A673 (cell line): ENCODE measurements at regions not wholly inside any gene's neighbourhood (a gene's known extent, or its start where the extent isn't known, plus 50 kb on each side); places are given as distances from the start of the nearest gene placed in this dataset.
A peak's percentile ranks its signal among the peaks of the same experiment; 100 is the strongest.

ENCODE experiments used
- BruUV-seq: library from RNA; stranded (reverse); fragments of 400-500 nt; replicated peaks from 2 replicates; lab custom pipeline; 2021; lab: Mats Ljungman, UMichigan
- CTCF ChIA-PET: fragments of 300-600 bp; sonication (Branson Sonifier 250); formaldehyde crosslinking; loops from one replicate; lab custom pipeline; 2022; ENCODE audit warnings: antibody characterized with exemption; lab: Charles Lee
- POLR2A ChIA-PET: fragments of 300-600 bp; sonication (Branson Sonifier 250); formaldehyde crosslinking; loops from one replicate; lab custom pipeline; 2022; ENCODE audit warnings: antibody characterized with exemption; ENCODE audit not compliant: low non-redundant PET; lab: Charles Lee
- DNase-seq: peaks from one replicate; pipeline ENCODE4 v3.0.0-alpha.2; 2015; ENCODE audit warnings: low spot score
- H3K27ac ChIP-seq: fragments of 200-600 bp; sonication (generic); 2 replicates; pipeline ENCODE4 v1.5.1; 2016; ENCODE audit warnings: mixed run types, low read depth, mild to moderate bottlenecking, mixed read lengths, antibody characterized with exemption, low read length; ENCODE audit not compliant: poor library complexity, severe bottlenecking
- H3K27me3 ChIP-seq: fragments of 200-600 bp; sonication (generic); replicated peaks from 2 replicates; pipeline ENCODE4 v1.6.1; 2017; ENCODE audit warnings: mixed run types, low read depth, mild to moderate bottlenecking, mixed read lengths, antibody characterized with exemption, low read length; ENCODE audit not compliant: insufficient read depth, poor library complexity
- H3K36me3 ChIP-seq: fragments of 200-600 bp; sonication (generic); 2 replicates; pipeline ENCODE4 v1.6.1; 2016; ENCODE audit warnings: mixed run types, mild to moderate bottlenecking, mixed read lengths, antibody characterized with exemption, low read length; ENCODE audit not compliant: insufficient read depth, poor library complexity, severe bottlenecking
- H3K4me1 ChIP-seq: fragments of 200-600 bp; sonication (generic); 2 replicates; pipeline ENCODE4 v1.6.1; 2017; ENCODE audit warnings: mixed run types, mild to moderate bottlenecking, mixed read lengths, antibody characterized with exemption, low read length; ENCODE audit not compliant: insufficient read depth, poor library complexity, severe bottlenecking
- H3K4me3 ChIP-seq: fragments of 200-600 bp; sonication (generic); 2 replicates; pipeline ENCODE4 v1.5.1; 2016; ENCODE audit warnings: low read depth, mixed run types, mild to moderate bottlenecking, mixed read lengths, low read length; ENCODE audit not compliant: poor library complexity, severe bottlenecking
- H3K9me3 ChIP-seq: fragments of 200-600 bp; sonication (generic); 2 replicates; pipeline ENCODE4 v1.6.1; 2016; ENCODE audit warnings: mixed run types, low read depth, mild to moderate bottlenecking, mixed read lengths, antibody characterized with exemption, low read length; ENCODE audit not compliant: poor library complexity, severe bottlenecking
- EZH2 ChIP-seq: fragments of 200-600 bp; sonication (generic); IDR thresholded peaks from 2 replicates; pipeline ENCODE4 v1.6.1; 2017; ENCODE audit warnings: borderline replicate concordance, low read depth, mild to moderate bottlenecking, mixed read lengths, antibody characterized with exemption, low read length; ENCODE audit not compliant: poor library complexity, severe bottlenecking
- intact Hi-C: fragments of 100-400 bp; cut with micrococcal nuclease; formaldehyde crosslinking; loops from one replicate; pipeline ENCODE4 v1.10.0; 2022; ENCODE audit not compliant: unreplicated experiment
- TF ChIP-seq, protein P1 (sequence below): fragments of 300-800, 200-600 bp; sonication (generic); conservative IDR thresholded peaks from 2 replicates; pipeline ENCODE4 v1.5.1; 2017; ENCODE audit warnings: low read depth, mild to moderate bottlenecking, antibody characterized with exemption, low read length, moderate library complexity, mixed read lengths

DNA sequence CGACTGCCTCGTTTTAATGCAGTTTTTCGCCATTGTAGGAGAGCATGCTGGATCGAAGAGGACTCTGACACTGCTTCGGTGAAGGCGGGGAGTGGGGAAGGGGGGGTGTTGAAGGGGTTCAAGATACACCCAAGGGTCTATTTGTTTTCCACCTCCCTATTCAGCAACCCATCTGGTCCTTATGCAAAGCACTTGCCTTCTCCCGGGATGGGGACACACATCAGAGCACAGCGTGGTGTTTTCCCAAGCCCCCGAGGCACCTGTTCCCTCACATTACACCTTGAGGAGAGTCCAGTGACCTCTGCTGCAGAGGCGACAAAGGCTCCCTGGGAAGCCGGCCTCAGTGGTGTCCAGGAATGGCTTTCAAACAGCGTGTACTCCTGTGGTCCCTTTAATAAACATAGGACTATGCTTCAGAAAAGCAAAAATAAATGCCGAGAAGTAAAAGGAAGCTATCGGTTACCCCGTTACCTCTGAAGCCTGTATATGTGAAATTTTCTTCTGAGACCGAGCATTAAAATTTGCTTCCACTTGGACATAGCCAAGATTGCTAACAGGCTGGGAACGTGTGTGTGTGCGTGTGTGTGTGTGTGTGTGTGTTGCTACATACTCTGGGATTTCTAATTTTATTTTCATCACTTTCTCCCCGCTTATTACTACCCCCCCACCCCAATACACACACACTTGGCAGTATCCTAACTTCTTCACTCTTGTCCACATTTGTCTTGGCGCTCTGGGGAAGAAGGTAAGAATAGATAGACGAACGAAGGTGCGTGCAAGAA lies 53.2 kb downstream of the CCDC54 start:
- ChIA-PET CTCF (interaction anchor here (1.4 to 1.7 kb wide), 2 partner anchors 9 to 159 kb away, joined by 5 to 12 read pairs; no protein-coding TSS in a partner anchor), POLR2A (no interaction called here)
- no TSS peak for BruUV-seq
- H3K36me3 ChIP-seq, result no peaks in the 10 kb centered on the region
- no peaks in the 10 kb centered on the region for H3K9me3 ChIP-seq
- H3K4me3 ChIP-seq, result peak overlapping the region; percentile 59
- no peaks in the 10 kb centered on the region for H3K27me3 ChIP-seq
- no peak overlapping the region for H3K27ac ChIP-seq
- H3K4me1 ChIP-seq, result peaks cover 17% of the 10 kb centered on the region
- peak; percentile 21 for DNase-seq
- TF ChIP-seq EZH2, result no peak
- TF ChIP-seq, protein P1, sequence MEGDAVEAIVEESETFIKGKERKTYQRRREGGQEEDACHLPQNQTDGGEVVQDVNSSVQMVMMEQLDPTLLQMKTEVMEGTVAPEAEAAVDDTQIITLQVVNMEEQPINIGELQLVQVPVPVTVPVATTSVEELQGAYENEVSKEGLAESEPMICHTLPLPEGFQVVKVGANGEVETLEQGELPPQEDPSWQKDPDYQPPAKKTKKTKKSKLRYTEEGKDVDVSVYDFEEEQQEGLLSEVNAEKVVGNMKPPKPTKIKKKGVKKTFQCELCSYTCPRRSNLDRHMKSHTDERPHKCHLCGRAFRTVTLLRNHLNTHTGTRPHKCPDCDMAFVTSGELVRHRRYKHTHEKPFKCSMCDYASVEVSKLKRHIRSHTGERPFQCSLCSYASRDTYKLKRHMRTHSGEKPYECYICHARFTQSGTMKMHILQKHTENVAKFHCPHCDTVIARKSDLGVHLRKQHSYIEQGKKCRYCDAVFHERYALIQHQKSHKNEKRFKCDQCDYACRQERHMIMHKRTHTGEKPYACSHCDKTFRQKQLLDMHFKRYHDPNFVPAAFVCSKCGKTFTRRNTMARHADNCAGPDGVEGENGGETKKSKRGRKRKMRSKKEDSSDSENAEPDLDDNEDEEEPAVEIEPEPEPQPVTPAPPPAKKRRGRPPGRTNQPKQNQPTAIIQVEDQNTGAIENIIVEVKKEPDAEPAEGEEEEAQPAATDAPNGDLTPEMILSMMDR, result no peak
- intact Hi-C loops, result loop anchor here (5.0 kb wide), 1 partner anchor 92 kb away; the partner anchor contains the start of gene BBX

DNA sequence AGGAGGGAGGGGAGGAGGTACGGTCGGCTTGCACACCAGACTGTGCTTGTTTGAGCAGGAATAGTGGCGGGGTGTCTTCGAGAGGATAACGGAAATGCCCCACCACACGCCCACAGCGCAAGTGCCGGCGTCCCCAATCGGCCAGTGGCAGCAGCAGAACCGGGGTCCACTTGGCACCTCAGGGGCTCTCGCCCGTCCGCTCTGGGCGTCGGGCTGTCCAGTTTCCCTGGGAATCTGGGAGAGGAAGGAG lies 53.7 kb downstream of the CCDC54 start:
- peaks cover 17% of the 10 kb centered on the region for H3K4me1 ChIP-seq
- intact Hi-C loops, result loop anchor here (5.0 kb wide), 1 partner anchor 91 kb away; the partner anchor contains the start of gene BBX
- no peaks in the 10 kb centered on the region for H3K27me3 ChIP-seq
- no peaks in the 10 kb centered on the region for H3K36me3 ChIP-seq
- peak; percentile 25 for DNase-seq
- H3K27ac ChIP-seq, result no peak overlapping the region
- ChIA-PET POLR2A (interaction anchor here (0.6 kb wide), 1 partner anchor 407 kb away, joined by 3 read pairs; no protein-coding TSS in a partner anchor), CTCF (interaction anchor here (0.6 to 1.4 kb wide), 3 partner anchors 36 to 289 kb away, joined by 3 to 5 read pairs (median 4); no protein-coding TSS in a partner anchor)
- H3K4me3 ChIP-seq, result peak overlapping the region; percentile 59
- TF ChIP-seq, protein P1, result no peak
- no peak for TF ChIP-seq EZH2
- no TSS peak for BruUV-seq
- no peaks in the 10 kb centered on the region for H3K9me3 ChIP-seq

DNA sequence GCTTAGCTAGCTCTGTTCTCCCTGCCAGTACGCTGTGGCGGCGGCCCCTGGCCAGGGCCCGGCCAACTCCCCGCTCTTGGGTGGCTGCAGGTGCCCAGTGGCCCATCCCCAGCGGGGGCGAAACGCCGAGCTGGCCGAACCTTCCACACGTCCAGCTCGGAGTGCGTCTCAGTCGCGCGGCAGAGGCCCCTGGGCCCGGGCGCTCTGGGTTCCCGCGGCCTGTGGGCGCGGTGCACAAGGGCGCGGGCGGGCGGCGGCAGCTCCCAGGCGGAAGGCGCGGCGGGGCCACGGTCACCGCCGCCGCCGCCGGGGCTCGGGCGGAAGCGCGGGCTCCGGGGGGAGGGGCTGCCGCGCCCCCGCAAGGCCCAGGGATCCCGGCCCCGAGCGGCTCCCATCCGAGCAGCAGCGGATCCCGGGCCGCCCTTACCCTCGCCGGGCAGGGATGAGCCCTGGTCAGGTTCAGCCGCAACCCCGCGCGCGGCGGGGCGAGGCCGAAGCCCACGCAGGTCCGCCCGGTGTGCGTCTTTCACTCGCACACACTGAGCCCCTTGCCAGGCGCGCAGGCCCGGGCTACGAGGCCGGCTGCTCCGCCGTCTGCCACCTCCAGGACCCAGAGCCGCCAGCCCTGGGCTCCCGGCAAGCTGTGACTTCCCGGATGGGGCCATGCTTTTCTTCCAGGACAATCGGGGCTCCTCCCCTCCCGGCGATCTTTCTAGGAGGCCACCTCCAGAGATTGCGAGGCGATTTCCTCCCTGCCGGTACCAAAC lies 54.2 kb downstream of the CCDC54 start:
- intact Hi-C loops, result loop anchor here (5.0 kb wide), 1 partner anchor 91 kb away; the partner anchor contains the start of gene BBX
- TF ChIP-seq, protein P1, result no peak
- no peak for TF ChIP-seq EZH2
- DNase-seq, result peak; percentile 76
- ChIA-PET POLR2A (interaction anchor here (0.6 kb wide), 1 partner anchor 406 kb away, joined by 3 read pairs; no protein-coding TSS in a partner anchor), CTCF (interaction anchor here (0.6 to 1.4 kb wide), 3 partner anchors 36 to 289 kb away, joined by 3 to 5 read pairs (median 4); no protein-coding TSS in a partner anchor)
- Histone ChIP-seq H3K9me3 (no peaks in the 10 kb centered on the region), H3K4me3 (peak overlapping the region; percentile 59), H3K27me3 (no peaks in the 10 kb centered on the region), H3K27ac (peak overlapping the region; percentile 77), H3K36me3 (no peaks in the 10 kb centered on the region), H3K4me1 (peaks cover 17% of the 10 kb centered on the region)
- no TSS peak for BruUV-seq
